GM19455 (cell line): ENCODE measurements at regions not wholly inside any gene's neighbourhood (a gene's known extent, or its start where the extent isn't known, plus 50 kb on each side); places are given as distances from the start of the nearest gene placed in this dataset.

Experiments used
- ATAC-seq: cut with Tn5 transposase; IDR thresholded peaks from one replicate; pipeline ENCODE4 v1.9.1; 2021; ENCODE audit not compliant: unreplicated experiment

- ATAC-seq, result no peak
Measured at GRCh38 chr5:2181149-2181548, 298.4 kb upstream of the IRX4 start.

- ATAC-seq, result no peak
Measured at GRCh38 chr5:2180456-2180855, 297.7 kb upstream of the IRX4 start.

- ATAC-seq, result no peak
Measured at GRCh38 chr5:2179861-2180260, 297.1 kb upstream of the IRX4 start.

- no peak for ATAC-seq
Measured at GRCh38 chr5:2178528-2178927, 295.8 kb upstream of the IRX4 start.

GRCh38 chr5:2178071-2178477, 295.3 kb upstream of the IRX4 start:
- no peak for ATAC-seq

GRCh38 chr5:2177244-2177643, 294.5 kb upstream of the IRX4 start:
- no peak for ATAC-seq

- no peak for ATAC-seq
Measured at GRCh38 chr5:2176581-2176980, 293.9 kb upstream of the IRX4 start.

GRCh38 chr5:2175842-2176404, 293.2 kb upstream of the IRX4 start:
- no peak for ATAC-seq

- no peak for ATAC-seq
Measured at GRCh38 chr5:2175041-2175440, 292.3 kb upstream of the IRX4 start.

- no peak for ATAC-seq
Measured at GRCh38 chr5:2174538-2174937, 291.8 kb upstream of the IRX4 start.

- no peak for ATAC-seq
Measured at GRCh38 chr5:2173151-2173834, 290.6 kb upstream of the IRX4 start.

- ATAC-seq, result no peak
Measured at GRCh38 chr5:2172471-2172870, 289.7 kb upstream of the IRX4 start.

GRCh38 chr5:2170761-2171160, 288.0 kb upstream of the IRX4 start:
- no peak for ATAC-seq

- no peak for ATAC-seq
Measured at GRCh38 chr5:2169850-2170760, 287.4 kb upstream of the IRX4 start.

GRCh38 chr5:2169430-2169808, 286.7 kb upstream of the IRX4 start:
- no peak for ATAC-seq

GRCh38 chr5:2168601-2169429, 286.1 kb upstream of the IRX4 start:
- ATAC-seq, result no peak

GRCh38 chr5:2167671-2168070, 284.9 kb upstream of the IRX4 start:
- no peak for ATAC-seq

- ATAC-seq, result no peak
Measured at GRCh38 chr5:2166979-2167377, 284.3 kb upstream of the IRX4 start.

GRCh38 chr5:2166306-2166978, 283.7 kb upstream of the IRX4 start:
- no peak for ATAC-seq

- ATAC-seq, result no peak
Measured at GRCh38 chr5:2165615-2166305, 283.0 kb upstream of the IRX4 start.
